HepG2 (cell line): ENCODE measurements at regions not wholly inside any gene's neighbourhood (a gene's known extent, or its start where the extent isn't known, plus 50 kb on each side); places are given as distances from the start of the nearest gene placed in this dataset.

ENCODE experiments used
- ATAC-seq: fragments of 200-7000 bp; cut with Tn5 transposase; 3 replicates; pipeline ENCODE4 v1.9.1; 2020; ENCODE audit warnings: mild to moderate bottlenecking, moderate library complexity
- BruUV-seq: library from RNA; stranded (reverse); fragments of 400-500 nt; replicated peaks from 2 replicates; lab custom pipeline; 2021; lab: Mats Ljungman, UMichigan
- CTCF ChIA-PET: fragments of 300-600 bp; formaldehyde crosslinking; extraction: SDS; loops from one replicate; lab custom pipeline; 2021; ENCODE audit warnings: low total read pairs, inconsistent platforms, low intra/inter-chr PET ratio; lab: Yijun Ruan, JAX
- POLR2A ChIA-PET: fragments of 350-600 bp; sonication (Branson Sonifier 250); formaldehyde crosslinking; loops from one replicate; lab custom pipeline; 2020; ENCODE audit warnings: antibody characterized with exemption, inconsistent platforms; lab: Yijun Ruan, JAX
- DNase-seq: peaks from one replicate; pipeline ENCODE4 v3.0.0-alpha.2; 2015; ENCODE audit warnings: low spot score
- FAIRE-seq: peaks from 3 replicates; lab custom pipeline; 2011; peaks lifted over from hg19 to GRCh38; lab: Jason Lieb, UNC
- H2AFZ ChIP-seq: one replicate; pipeline ENCODE4 v1.6.1; 2011; ENCODE audit warnings: low read length, inconsistent platforms
- H3K27ac ChIP-seq: fragments of 300-600 bp; 3 replicates; pipeline ENCODE4 v1.8.0; 2011; ENCODE audit warnings: mixed run types, mild to moderate bottlenecking, mixed read lengths, low read length, inconsistent platforms; ENCODE audit not compliant: insufficient read depth; ENCODE audit errors: extremely low read length
- H3K27me3 ChIP-seq, 2 experiments: fragments of 200-600 bp in 1 of 2; 2 replicates in 1 of 2; 3 replicates in 1 of 2; pipeline versions ENCODE4 v1.6.0 to v1.8.0; 2011; ENCODE audit warnings: low read length in 2 of 2, mild to moderate bottlenecking in 2 of 2, moderate library complexity in 2 of 2, inconsistent platforms in 1 of 2; ENCODE audit not compliant: insufficient read depth in 2 of 2, control insufficient read depth in 1 of 2
- H3K36me3 ChIP-seq, 2 experiments: fragments of 200-600 bp in 1 of 2; replicated peaks in 1 of 2; 2 replicates in 1 of 2; 3 replicates in 1 of 2; pipeline versions ENCODE4 v1.5.1 to v1.8.0; 2011; ENCODE audit warnings: low read length in 2 of 2, inconsistent platforms in 1 of 2; ENCODE audit not compliant: insufficient read depth in 2 of 2, control insufficient read depth in 1 of 2
- H3K4me1 ChIP-seq: 2 replicates; pipeline ENCODE4 v1.5.1; 2012; ENCODE audit warnings: low read length, inconsistent platforms; ENCODE audit not compliant: insufficient read depth
- H3K4me2 ChIP-seq: 2 replicates; pipeline ENCODE4 v1.6.0; 2011; ENCODE audit warnings: low read depth, low read length, inconsistent platforms
- H3K4me3 ChIP-seq, 3 experiments: fragments of 200-600 bp in 1 of 3; sonication (generic), shearing (Covaris generic) in 1 of 3; replicated peaks in 1 of 3; 2 replicates each; pipeline ENCODE4 v1.5.1; 2011 to 2016; ENCODE audit warnings: low read length in 3 of 3, inconsistent platforms in 2 of 3, low read depth in 2 of 3, mild to moderate bottlenecking in 2 of 3, control low read depth in 1 of 3, mixed read lengths in 1 of 3; ENCODE audit not compliant: insufficient read depth in 1 of 3
- H3K79me2 ChIP-seq: one replicate; pipeline ENCODE4 v1.6.1; 2011; ENCODE audit warnings: low read length, inconsistent platforms; ENCODE audit not compliant: insufficient read depth
- H3K9ac ChIP-seq: 2 replicates; pipeline ENCODE4 v1.6.0; 2011; ENCODE audit warnings: mild to moderate bottlenecking, low read depth, low read length, inconsistent platforms; ENCODE audit not compliant: insufficient read depth
- H3K9me3 ChIP-seq: 2 replicates; pipeline ENCODE4 v1.5.1; 2012; ENCODE audit warnings: mild to moderate bottlenecking, low read length
- H4K20me1 ChIP-seq: 2 replicates; pipeline ENCODE4 v1.6.0; 2011; ENCODE audit warnings: inconsistent platforms, mild to moderate bottlenecking, low read length, moderate library complexity; ENCODE audit not compliant: insufficient read depth
- ARHGAP35 ChIP-seq: sonication (generic); formaldehyde crosslinking; IDR thresholded peaks from 2 replicates; pipeline ENCODE4 v1.9.0; 2022; ENCODE audit warnings: mild to moderate bottlenecking, inconsistent platforms, moderate library complexity, missing genetic modification reagents, borderline replicate concordance
- SRSF4 ChIP-seq: fragments of 200-400 bp; formaldehyde crosslinking; IDR thresholded peaks from one replicate; pipeline ENCODE4 v1.6.1; 2018; ENCODE audit warnings: mild to moderate bottlenecking, low read depth, low read length, moderate library complexity; ENCODE audit not compliant: poor library complexity, severe bottlenecking
- U2AF1 ChIP-seq: fragments of 200-400 bp; formaldehyde crosslinking; optimal IDR thresholded peaks from 2 replicates; pipeline ENCODE3; 2017; ENCODE audit warnings: mild to moderate bottlenecking, low read depth, low read length
- ZNF335 ChIP-seq: sonication (generic); formaldehyde crosslinking; IDR thresholded peaks from 2 replicates; pipeline ENCODE4 v1.4.0; 2020; ENCODE audit warnings: missing genetic modification reagents
- ZNF550 ChIP-seq: sonication (generic); formaldehyde crosslinking; IDR thresholded peaks from 2 replicates; pipeline ENCODE4 v1.4.0; 2020; ENCODE audit warnings: mild to moderate bottlenecking, missing genetic modification reagents, borderline replicate concordance
- WGBS: methylation state at CpG from one replicate; pipeline ENCODE4 v1.1.6; 2017; ENCODE audit warnings: low lambda C conversion rate; 5-methylcytosine and 5-hydroxymethylcytosine counted together
- in situ Hi-C: cut with HindIII; loops from 2 replicates; pipeline ENCODE4 v1.10.0; 2017; ENCODE audit warnings: low pct_unique_long_range_greater_than_20kb; ENCODE audit not compliant: extremely low pct_ligation_motif_present
- intact Hi-C: fragments of 100-400 bp; cut with micrococcal nuclease; formaldehyde crosslinking; loops from one replicate; pipeline ENCODE4 v1.10.0; 2022; ENCODE audit not compliant: unreplicated experiment
- TF ChIP-seq, protein P1 (sequence below): sonication (generic); formaldehyde crosslinking; IDR thresholded peaks from 2 replicates; pipeline ENCODE4 v1.4.0; 2020; ENCODE audit warnings: missing genetic modification reagents
- TF ChIP-seq, protein P2 (sequence below): sonication (generic); formaldehyde crosslinking; IDR thresholded peaks from 2 replicates; pipeline ENCODE4 v1.5.0; 2020; ENCODE audit warnings: missing genetic modification reagents
- TF ChIP-seq, protein P3 (sequence below): sonication (generic); formaldehyde crosslinking; IDR thresholded peaks from 2 replicates; pipeline ENCODE4 v1.8.0; 2022; ENCODE audit warnings: mild to moderate bottlenecking, missing genetic modification reagents, moderate library complexity

DNA sequence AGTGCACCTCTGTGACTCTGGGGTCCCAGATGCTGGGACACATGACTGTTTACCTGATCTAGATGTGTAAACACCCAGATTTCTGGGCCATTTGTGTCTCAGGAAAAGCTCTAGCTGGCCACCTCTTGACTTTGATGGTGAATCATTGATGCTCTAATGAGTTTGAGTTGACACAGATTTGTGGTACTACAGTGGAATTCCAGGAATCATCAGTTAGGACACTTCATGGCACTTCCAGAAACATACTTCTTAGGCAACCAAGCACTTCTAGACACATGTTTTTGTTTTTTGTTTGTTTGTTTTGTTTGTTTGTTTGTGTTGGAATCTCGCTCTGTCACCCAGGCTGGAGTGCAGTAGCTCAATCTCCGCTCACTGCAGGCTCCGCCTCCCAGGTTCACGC, 302.2 kb upstream of the ZMIZ1 start:
- Histone ChIP-seq H3K9ac (no peak overlapping the region), H3K27me3 (peaks cover 0 to 45% of the 10 kb centered on the region in 2 experiments; a peak in 3 of 5 replicates), H3K4me3 (no peak overlapping the region), H3K4me2 (no peak overlapping the region), H3K9me3 (no peaks in the 10 kb centered on the region), H2AFZ (no peak overlapping the region), H3K79me2 (no peaks in the 10 kb centered on the region), H4K20me1 (no peaks in the 10 kb centered on the region; the same call in 1 of the 2 replicates), H3K4me1 (no peaks in the 10 kb centered on the region), H3K36me3 (no peaks in the 10 kb centered on the region), H3K27ac (no peak overlapping the region)
- ATAC-seq (no peak), FAIRE-seq (no peak), DNase-seq (no peak)
- intact Hi-C loops (no loop called here), in situ Hi-C loops (no loop called here)
- ChIA-PET POLR2A (no interaction called here), CTCF (no interaction called here)
- TF ChIP-seq, protein P1, sequence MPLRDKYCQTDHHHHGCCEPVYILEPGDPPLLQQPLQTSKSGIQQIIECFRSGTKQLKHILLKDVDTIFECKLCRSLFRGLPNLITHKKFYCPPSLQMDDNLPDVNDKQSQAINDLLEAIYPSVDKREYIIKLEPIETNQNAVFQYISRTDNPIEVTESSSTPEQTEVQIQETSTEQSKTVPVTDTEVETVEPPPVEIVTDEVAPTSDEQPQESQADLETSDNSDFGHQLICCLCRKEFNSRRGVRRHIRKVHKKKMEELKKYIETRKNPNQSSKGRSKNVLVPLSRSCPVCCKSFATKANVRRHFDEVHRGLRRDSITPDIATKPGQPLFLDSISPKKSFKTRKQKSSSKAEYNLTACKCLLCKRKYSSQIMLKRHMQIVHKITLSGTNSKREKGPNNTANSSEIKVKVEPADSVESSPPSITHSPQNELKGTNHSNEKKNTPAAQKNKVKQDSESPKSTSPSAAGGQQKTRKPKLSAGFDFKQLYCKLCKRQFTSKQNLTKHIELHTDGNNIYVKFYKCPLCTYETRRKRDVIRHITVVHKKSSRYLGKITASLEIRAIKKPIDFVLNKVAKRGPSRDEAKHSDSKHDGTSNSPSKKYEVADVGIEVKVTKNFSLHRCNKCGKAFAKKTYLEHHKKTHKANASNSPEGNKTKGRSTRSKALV (CRISPR knock-in tag) = no peak
- no peak for TF ChIP-seq U2AF1
- TF ChIP-seq ZNF550 (CRISPR knock-in tag) = no peak
- TF ChIP-seq ARHGAP35 = no peak
- TF ChIP-seq ZNF335 (CRISPR knock-in tag) = no peak
- TF ChIP-seq, protein P2, sequence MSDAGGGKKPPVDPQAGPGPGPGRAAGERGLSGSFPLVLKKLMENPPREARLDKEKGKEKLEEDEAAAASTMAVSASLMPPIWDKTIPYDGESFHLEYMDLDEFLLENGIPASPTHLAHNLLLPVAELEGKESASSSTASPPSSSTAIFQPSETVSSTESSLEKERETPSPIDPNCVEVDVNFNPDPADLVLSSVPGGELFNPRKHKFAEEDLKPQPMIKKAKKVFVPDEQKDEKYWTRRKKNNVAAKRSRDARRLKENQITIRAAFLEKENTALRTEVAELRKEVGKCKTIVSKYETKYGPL (CRISPR knock-in tag) = no peak
- TF ChIP-seq SRSF4 = no peak
- TF ChIP-seq, protein P3, sequence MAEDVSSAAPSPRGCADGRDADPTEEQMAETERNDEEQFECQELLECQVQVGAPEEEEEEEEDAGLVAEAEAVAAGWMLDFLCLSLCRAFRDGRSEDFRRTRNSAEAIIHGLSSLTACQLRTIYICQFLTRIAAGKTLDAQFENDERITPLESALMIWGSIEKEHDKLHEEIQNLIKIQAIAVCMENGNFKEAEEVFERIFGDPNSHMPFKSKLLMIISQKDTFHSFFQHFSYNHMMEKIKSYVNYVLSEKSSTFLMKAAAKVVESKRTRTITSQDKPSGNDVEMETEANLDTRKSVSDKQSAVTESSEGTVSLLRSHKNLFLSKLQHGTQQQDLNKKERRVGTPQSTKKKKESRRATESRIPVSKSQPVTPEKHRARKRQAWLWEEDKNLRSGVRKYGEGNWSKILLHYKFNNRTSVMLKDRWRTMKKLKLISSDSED (CRISPR knock-in tag) = no peak
- no TSS peak for BruUV-seq
- WGBS = 62% methylated on average over 4 of the region's 4 CpGs
